Natural killer cell (primary cell): ENCODE measurements at regions not wholly inside any gene's neighbourhood (a gene's known extent, or its start where the extent isn't known, plus 50 kb on each side); places are given as distances from the start of the nearest gene placed in this dataset.

Source experiments
- ATAC-seq, 3 donors: fragments of 150-1000 bp in 2 of 3; fragments of 200-7000 bp in 1 of 3; cut with Tn5 transposase; 1 replicate in 1 of 3; 2 replicates in 2 of 3; pipeline ENCODE4 v1.10.0; 2021; ENCODE audit warnings: mild to moderate bottlenecking in 2 of 3, moderate library complexity in 2 of 3
- DNase-seq, 2 donors: peaks; one replicate each; pipeline versions ENCODE4 v3.0.0 to v3.0.0-alpha.2; 2013 to 2021; ENCODE audit warnings: mixed read lengths in 1 of 2
- H3K27ac ChIP-seq: one replicate; pipeline ENCODE4 v1.5.1; 2013; ENCODE audit warnings: mild to moderate bottlenecking, low read length
- H3K27me3 ChIP-seq: one replicate; pipeline ENCODE4 v1.6.1; 2013; ENCODE audit warnings: low read length; ENCODE audit not compliant: control insufficient read depth, insufficient read depth
- H3K36me3 ChIP-seq: one replicate; pipeline ENCODE4 v1.6.1; 2013; ENCODE audit warnings: low read length; ENCODE audit not compliant: control insufficient read depth, insufficient read depth
- H3K4me1 ChIP-seq: one replicate; pipeline ENCODE4 v1.6.1; 2013; ENCODE audit warnings: low read length; ENCODE audit not compliant: control insufficient read depth, insufficient read depth
- H3K4me3 ChIP-seq: one replicate; pipeline ENCODE4 v1.5.1; 2013; ENCODE audit warnings: low read length
- H3K9me3 ChIP-seq: one replicate; pipeline ENCODE4 v1.6.1; 2013; ENCODE audit warnings: low read length; ENCODE audit not compliant: control insufficient read depth, insufficient read depth
- H3K27ac Mint-ChIP-seq, 2 donors: one replicate each; pipeline ENCODE4 v1.8.0; 2022; ENCODE audit warnings: mild to moderate bottlenecking in 2 of 2, mixed read lengths in 2 of 2, moderate library complexity in 1 of 2
- H3K27me3 Mint-ChIP-seq, 2 donors: one replicate each; pipeline ENCODE4 v1.8.0; 2022; ENCODE audit warnings: low read depth in 2 of 2, mixed read lengths in 2 of 2
- H3K36me3 Mint-ChIP-seq: one replicate; pipeline ENCODE4 v1.8.0; 2022; ENCODE audit warnings: mixed read lengths
- H3K4me1 Mint-ChIP-seq, 2 donors: one replicate each; pipeline ENCODE4 v1.8.0; 2022; ENCODE audit warnings: mixed read lengths in 2 of 2
- H3K4me3 Mint-ChIP-seq: one replicate; pipeline ENCODE4 v1.8.0; 2022; ENCODE audit warnings: mild to moderate bottlenecking, moderate library complexity, mixed read lengths
- H3K9me3 Mint-ChIP-seq, 2 donors: one replicate each; pipeline ENCODE4 v1.8.0; 2022; ENCODE audit warnings: mixed read lengths in 2 of 2
- WGBS: methylation state at CpG from one replicate; pipeline ENCODE4 v1.1.7; 2013; ENCODE audit warnings: missing lambda C conversion rate; ENCODE audit not compliant: insufficient coverage; 5-methylcytosine and 5-hydroxymethylcytosine counted together
- intact Hi-C: fragments of 100-400 bp; cut with micrococcal nuclease; formaldehyde crosslinking; loops from one replicate; pipeline ENCODE4 v1.14.2; 2022
- TF ChIP-seq, protein P1 (sequence below): fragments of 200-600 bp; IDR thresholded peaks from one replicate; pipeline ENCODE4 v1.8.0; 2022; ENCODE audit warnings: antibody characterized with exemption

DNA sequence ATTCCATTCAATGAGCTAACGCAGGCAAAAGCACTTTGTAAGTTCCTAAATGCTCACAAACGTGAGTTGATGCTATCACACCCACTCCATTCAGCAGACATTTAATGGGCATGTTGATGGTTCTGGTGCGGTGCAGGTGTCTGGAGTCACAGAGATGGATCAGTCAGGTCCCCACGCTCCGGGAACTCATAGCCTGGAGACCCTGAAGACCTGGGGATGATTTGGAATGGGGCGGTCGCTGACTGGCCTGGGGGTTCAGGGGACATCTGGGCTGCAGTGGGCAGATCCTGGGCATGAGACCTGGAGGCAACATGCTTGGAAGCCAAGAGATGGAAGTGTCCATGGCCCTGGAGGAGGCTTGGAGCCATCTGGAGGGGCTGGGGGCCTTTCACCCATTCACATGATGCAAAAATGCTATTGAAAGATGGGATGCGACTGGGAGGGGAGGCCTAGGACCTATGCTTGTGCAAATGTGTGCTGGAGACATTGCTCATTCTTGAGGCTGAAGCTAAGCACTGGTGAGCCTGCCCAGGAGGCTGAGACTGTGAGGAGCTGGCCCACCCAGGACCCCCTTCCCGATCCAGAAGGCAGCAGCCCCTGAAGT, 522.6 kb downstream of the GLRX3 start:
- intact Hi-C loops: no loop called here
- Mint-ChIP-seq H3K9me3 (no peaks in the 10 kb centered on the region), H3K4me1 (no peaks in the 10 kb centered on the region), H3K36me3 (no peaks in the 10 kb centered on the region), H3K27ac (no peak overlapping the region), H3K4me3 (no peak overlapping the region), H3K27me3 (peaks cover 0 to 2% of the 10 kb centered on the region in 2 donors)
- Histone ChIP-seq H3K36me3 (no peaks in the 10 kb centered on the region), H3K4me3 (no peak overlapping the region), H3K27ac (no peak overlapping the region), H3K27me3 (no peaks in the 10 kb centered on the region), H3K9me3 (no peaks in the 10 kb centered on the region), H3K4me1 (no peaks in the 10 kb centered on the region)
- ATAC-seq (no peak), DNase-seq (no peak)
- TF ChIP-seq, protein P1, sequence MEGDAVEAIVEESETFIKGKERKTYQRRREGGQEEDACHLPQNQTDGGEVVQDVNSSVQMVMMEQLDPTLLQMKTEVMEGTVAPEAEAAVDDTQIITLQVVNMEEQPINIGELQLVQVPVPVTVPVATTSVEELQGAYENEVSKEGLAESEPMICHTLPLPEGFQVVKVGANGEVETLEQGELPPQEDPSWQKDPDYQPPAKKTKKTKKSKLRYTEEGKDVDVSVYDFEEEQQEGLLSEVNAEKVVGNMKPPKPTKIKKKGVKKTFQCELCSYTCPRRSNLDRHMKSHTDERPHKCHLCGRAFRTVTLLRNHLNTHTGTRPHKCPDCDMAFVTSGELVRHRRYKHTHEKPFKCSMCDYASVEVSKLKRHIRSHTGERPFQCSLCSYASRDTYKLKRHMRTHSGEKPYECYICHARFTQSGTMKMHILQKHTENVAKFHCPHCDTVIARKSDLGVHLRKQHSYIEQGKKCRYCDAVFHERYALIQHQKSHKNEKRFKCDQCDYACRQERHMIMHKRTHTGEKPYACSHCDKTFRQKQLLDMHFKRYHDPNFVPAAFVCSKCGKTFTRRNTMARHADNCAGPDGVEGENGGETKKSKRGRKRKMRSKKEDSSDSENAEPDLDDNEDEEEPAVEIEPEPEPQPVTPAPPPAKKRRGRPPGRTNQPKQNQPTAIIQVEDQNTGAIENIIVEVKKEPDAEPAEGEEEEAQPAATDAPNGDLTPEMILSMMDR: no peak
- WGBS: 92% methylated on average over 9 of the region's 9 CpGs

- intact Hi-C loops: no loop called here
- TF ChIP-seq, protein P1: no peak
- ATAC-seq (no peak), DNase-seq (no peak)
- Histone ChIP-seq H3K9me3 (no peaks in the 10 kb centered on the region), H3K4me1 (no peaks in the 10 kb centered on the region), H3K36me3 (no peaks in the 10 kb centered on the region), H3K27ac (no peak overlapping the region), H3K27me3 (no peaks in the 10 kb centered on the region), H3K4me3 (no peak overlapping the region)
- H3K27ac Mint-ChIP-seq: no peak overlapping the region
- no peaks in the 10 kb centered on the region for H3K36me3 Mint-ChIP-seq
- H3K4me1 Mint-ChIP-seq: no peaks in the 10 kb centered on the region
- no peaks in the 10 kb centered on the region for H3K9me3 Mint-ChIP-seq
- 87% methylated on average over 10 of the region's 10 CpGs for WGBS
- no peak overlapping the region for H3K4me3 Mint-ChIP-seq
- H3K27me3 Mint-ChIP-seq: peaks cover 0 to 3% of the 10 kb centered on the region in 2 donors
Observed at GRCh38 chr10:130659528-130659927, 523.3 kb downstream of the GLRX3 start.

DNA sequence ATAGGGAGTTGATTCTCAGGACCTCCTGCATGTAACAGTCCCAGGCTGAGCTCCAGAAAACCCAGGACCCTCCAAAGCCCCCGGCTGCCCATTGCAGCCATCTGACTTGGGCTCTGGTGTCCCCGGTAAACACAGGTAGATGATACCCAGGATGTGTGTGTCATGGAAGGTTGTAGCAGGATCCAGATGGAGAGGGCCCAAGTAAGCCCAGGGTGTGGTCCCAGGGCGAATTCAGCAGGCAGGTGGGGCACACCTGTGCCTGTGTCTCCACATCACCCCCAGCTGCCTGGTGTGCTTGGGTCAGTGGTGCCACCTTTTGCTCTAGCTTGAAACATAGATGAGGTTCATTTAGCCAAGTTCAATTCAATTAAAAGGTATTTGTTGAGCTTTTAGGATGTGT, 524.1 kb downstream of the GLRX3 start:
- Mint-ChIP-seq H3K4me3 (no peak overlapping the region), H3K9me3 (no peaks in the 10 kb centered on the region), H3K36me3 (no peaks in the 10 kb centered on the region), H3K27me3 (peaks cover 0 to 3% of the 10 kb centered on the region in 2 donors), H3K4me1 (no peaks in the 10 kb centered on the region), H3K27ac (no peak overlapping the region)
- intact Hi-C loops: no loop called here
- Histone ChIP-seq H3K27me3 (no peaks in the 10 kb centered on the region), H3K4me3 (no peak overlapping the region), H3K9me3 (no peaks in the 10 kb centered on the region), H3K4me1 (no peaks in the 10 kb centered on the region), H3K36me3 (no peaks in the 10 kb centered on the region), H3K27ac (no peak overlapping the region)
- TF ChIP-seq, protein P1: no peak
- no peak for ATAC-seq
- DNase-seq: no peak
- 85% methylated on average over 3 of the region's 3 CpGs for WGBS

DNA sequence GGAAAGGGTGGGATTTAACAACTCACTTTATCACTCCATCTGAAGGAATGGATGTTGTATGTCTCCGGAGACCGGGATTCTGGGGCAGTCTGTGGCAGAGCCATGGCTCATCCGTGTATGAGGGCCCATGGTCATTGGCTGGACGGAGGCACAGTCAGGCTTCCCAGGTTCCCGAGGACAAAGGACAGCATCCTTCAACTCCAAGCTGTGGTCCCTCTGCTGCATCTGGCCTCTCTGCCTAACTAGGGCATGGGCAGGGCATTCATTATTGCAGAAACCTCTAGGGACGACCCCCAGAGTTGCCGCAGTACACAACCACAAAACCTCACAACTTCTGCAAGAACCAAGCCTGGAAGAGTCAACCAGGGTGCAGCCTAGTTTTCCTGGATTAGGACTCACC, 525.2 kb downstream of the GLRX3 start:
- Histone ChIP-seq H3K9me3 (no peaks in the 10 kb centered on the region), H3K4me1 (no peaks in the 10 kb centered on the region), H3K27ac (no peak overlapping the region), H3K27me3 (no peaks in the 10 kb centered on the region), H3K36me3 (no peaks in the 10 kb centered on the region), H3K4me3 (no peak overlapping the region)
- Mint-ChIP-seq H3K27me3 (peaks cover 0 to 6% of the 10 kb centered on the region in 2 donors), H3K4me1 (no peaks in the 10 kb centered on the region), H3K27ac (no peak overlapping the region), H3K36me3 (no peaks in the 10 kb centered on the region), H3K9me3 (no peaks in the 10 kb centered on the region), H3K4me3 (no peak overlapping the region)
- intact Hi-C loops: no loop called here
- TF ChIP-seq, protein P1: no peak
- DNase-seq (no peak), ATAC-seq (no peak)
- WGBS: 92% methylated on average over 7 of the region's 7 CpGs
